ENCODE measurements at regions not wholly inside any gene's neighbourhood (a gene's known extent, or its start where the extent isn't known, plus 50 kb on each side); places are given as distances from the start of the nearest gene placed in this dataset.

DNA sequence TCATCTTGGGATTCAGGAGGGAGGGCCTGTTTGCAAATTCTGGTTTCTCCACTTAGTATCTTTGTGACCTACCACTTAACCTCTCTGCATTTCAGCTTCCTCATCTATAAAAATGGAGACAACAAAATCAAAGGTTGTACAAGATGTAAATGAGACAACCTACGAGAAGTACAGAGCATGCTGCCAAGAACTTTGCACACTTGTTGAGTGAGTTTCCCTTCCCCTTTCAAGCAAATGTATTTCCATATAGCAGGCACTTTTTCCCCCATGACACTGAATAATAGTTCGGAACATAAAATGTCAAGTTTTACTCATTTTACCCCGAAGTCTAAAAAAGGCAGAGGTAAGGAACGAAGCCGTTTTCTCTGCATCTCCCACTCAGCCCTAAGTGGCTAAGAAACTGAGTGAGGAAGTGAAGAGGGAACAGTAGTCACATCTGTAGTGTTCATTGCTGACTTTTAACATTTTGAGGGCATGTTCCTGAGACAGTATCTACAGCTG, 159.0 kb downstream of the TLE1 start:
- Histone ChIP-seq H2BK5ac (ENCODE audit: low read depth, low read length) (no peak overlapping the region), H3K27ac (ENCODE audit: low read depth, low read length) (no peak overlapping the region), H2BK12ac (ENCODE audit: low read depth, low read length) (no peak overlapping the region), H4K91ac (replicated peaks; ENCODE audit: insufficient read length, low read length) (no peak overlapping the region), H3K4me1 (replicated peaks in 1 of 4; ENCODE audit: control insufficient read depth in 3 of 4, insufficient read depth in 4 of 4, low read length in 3 of 4) (peaks cover 0 to 1% (median 0%) of the 10 kb centered on the region in 4 experiments; a peak in 1 of 7 replicates), H2BK15ac (ENCODE audit: low read length) (no peak overlapping the region), H4K20me1 (replicated peaks in 1 of 2; ENCODE audit: control insufficient read depth in 1 of 2, insufficient read depth in 2 of 2, low read length in 2 of 2) (no peaks in the 10 kb centered on the region), H3K9me3 (ENCODE audit: insufficient read depth in 2 of 2, low read depth in 1 of 2, low read length in 1 of 2) (no peaks in the 10 kb centered on the region), H2AFZ (ENCODE audit: low read length) (no peak overlapping the region), H2BK20ac (ENCODE audit: low read length) (no peak overlapping the region), H3K36me3 (ENCODE audit: control insufficient read depth in 2 of 4, insufficient read depth in 4 of 4, low read length in 3 of 4) (no peaks in the 10 kb centered on the region), H3K18ac (ENCODE audit: extremely low read depth, low read length) (no peak overlapping the region), H3K4me3 (ENCODE audit: extremely low read depth in 1 of 4, insufficient read depth in 2 of 4, low read depth in 3 of 4, low read length in 4 of 4) (no peak overlapping the region), H4K5ac (ENCODE audit: insufficient read length, low read depth, low read length) (no peak overlapping the region), H3K79me2 (ENCODE audit: control insufficient read depth in 1 of 2, insufficient read depth in 2 of 2, low read length in 2 of 2) (no peaks in the 10 kb centered on the region), H3K23me2 (ENCODE audit: low read depth, low read length) (no peaks in the 10 kb centered on the region), H2BK120ac (replicated peaks; ENCODE audit: low read depth, low read length) (no peak overlapping the region), H3K27me3 (replicated peaks in 1 of 4; ENCODE audit: control insufficient read depth in 3 of 4, extremely low read depth in 1 of 4, insufficient read depth in 3 of 4, low read length in 3 of 4) (no peaks in the 10 kb centered on the region), H3K4me2 (ENCODE audit: insufficient read depth in 1 of 2, low read depth in 2 of 2, low read length in 2 of 2) (no peak overlapping the region), H3K79me1 (ENCODE audit: low read depth, low read length) (no peaks in the 10 kb centered on the region), H3K23ac (ENCODE audit: insufficient read length) (no peak overlapping the region), H3K14ac (ENCODE audit: insufficient read length) (no peak overlapping the region), H3K56ac (replicated peaks; ENCODE audit: insufficient read length, low read depth, low read length) (no peak overlapping the region), H3K9ac (replicated peaks in 1 of 4; ENCODE audit: extremely low read depth in 1 of 4, low read depth in 3 of 4, low read length in 3 of 4) (no peak overlapping the region), H2AK5ac (ENCODE audit: low read depth, low read length) (no peak overlapping the region), H3K4ac (replicated peaks; ENCODE audit: insufficient read length, low read depth, low read length) (no peak overlapping the region), H4K8ac (ENCODE audit: extremely low read depth, insufficient read depth, low read length) (no peak overlapping the region)
- CTCF ChIA-PET (ENCODE audit: partially characterized antibody) = interaction anchor here (2.0 to 3.9 kb wide), 2 partner anchors 8 to 11 kb away, joined by 10 to 11 read pairs; no protein-coding TSS in a partner anchor
- FAIRE-seq = no peak
- DNase-seq (ENCODE audit: low read depth in 1 of 2, low spot score in 2 of 2) = no peak
- 88% methylated on average over 5 of the region's 5 CpGs; no CpG with 5 or more reads in 1 of the 2 experiments for WGBS, 2 experiments (ENCODE audit: extremely low coverage in 1 of 2, insufficient coverage in 1 of 2, insufficient read length in 1 of 2, insufficient replicate concordance in 2 of 2, low coverage in 1 of 2, low lambda C conversion rate in 2 of 2, missing lambda C conversion rate in 1 of 2)
- POLR2A ChIA-PET (ENCODE audit: partially characterized antibody) = interaction anchor here (1.4 kb wide), 1 partner anchor 9 kb away, joined by 3 read pairs; no protein-coding TSS in a partner anchor
- TF ChIP-seq RNF2 (IDR thresholded peaks at IDR 0.05; ENCODE audit: borderline replicate concordance, low read depth, low read length, missing control alignments, poor library complexity, severe bottlenecking) (no peak), SIX5 (IDR thresholded peaks at IDR 0.05; ENCODE audit: low read depth, low read length) (no peak), ASH2L (IDR thresholded peaks at IDR 0.05; ENCODE audit: low read length) (no peak), RFX5 (IDR thresholded peaks at IDR 0.05; ENCODE audit: borderline replicate concordance, low read depth, low read length) (no peak), POLR2AphosphoS5 (IDR thresholded peaks at IDR 0.05; ENCODE audit: low read depth, low read length) (no peak), PHF8 (conservative IDR thresholded peaks at IDR 0.05; ENCODE audit: low read depth, low read length) (no peak), FOSL1 (IDR thresholded peaks at IDR 0.05; ENCODE audit: insufficient read depth, low read depth, low read length) (no peak), SIRT6 (IDR thresholded peaks at IDR 0.05; ENCODE audit: low read length) (no peak), SP4 (IDR thresholded peaks at IDR 0.05; ENCODE audit: low read length) (no peak)
- TF ChIP-seq, protein P1, sequence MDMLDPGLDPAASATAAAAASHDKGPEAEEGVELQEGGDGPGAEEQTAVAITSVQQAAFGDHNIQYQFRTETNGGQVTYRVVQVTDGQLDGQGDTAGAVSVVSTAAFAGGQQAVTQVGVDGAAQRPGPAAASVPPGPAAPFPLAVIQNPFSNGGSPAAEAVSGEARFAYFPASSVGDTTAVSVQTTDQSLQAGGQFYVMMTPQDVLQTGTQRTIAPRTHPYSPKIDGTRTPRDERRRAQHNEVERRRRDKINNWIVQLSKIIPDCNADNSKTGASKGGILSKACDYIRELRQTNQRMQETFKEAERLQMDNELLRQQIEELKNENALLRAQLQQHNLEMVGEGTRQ (IDR thresholded peaks at IDR 0.05; ENCODE audit: low read length) = no peak
- TF ChIP-seq, protein P2, sequence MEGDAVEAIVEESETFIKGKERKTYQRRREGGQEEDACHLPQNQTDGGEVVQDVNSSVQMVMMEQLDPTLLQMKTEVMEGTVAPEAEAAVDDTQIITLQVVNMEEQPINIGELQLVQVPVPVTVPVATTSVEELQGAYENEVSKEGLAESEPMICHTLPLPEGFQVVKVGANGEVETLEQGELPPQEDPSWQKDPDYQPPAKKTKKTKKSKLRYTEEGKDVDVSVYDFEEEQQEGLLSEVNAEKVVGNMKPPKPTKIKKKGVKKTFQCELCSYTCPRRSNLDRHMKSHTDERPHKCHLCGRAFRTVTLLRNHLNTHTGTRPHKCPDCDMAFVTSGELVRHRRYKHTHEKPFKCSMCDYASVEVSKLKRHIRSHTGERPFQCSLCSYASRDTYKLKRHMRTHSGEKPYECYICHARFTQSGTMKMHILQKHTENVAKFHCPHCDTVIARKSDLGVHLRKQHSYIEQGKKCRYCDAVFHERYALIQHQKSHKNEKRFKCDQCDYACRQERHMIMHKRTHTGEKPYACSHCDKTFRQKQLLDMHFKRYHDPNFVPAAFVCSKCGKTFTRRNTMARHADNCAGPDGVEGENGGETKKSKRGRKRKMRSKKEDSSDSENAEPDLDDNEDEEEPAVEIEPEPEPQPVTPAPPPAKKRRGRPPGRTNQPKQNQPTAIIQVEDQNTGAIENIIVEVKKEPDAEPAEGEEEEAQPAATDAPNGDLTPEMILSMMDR (IDR thresholded peaks at IDR 0.05; ENCODE audit: control extremely low read depth in 1 of 3, insufficient read depth in 1 of 3, low read depth in 1 of 3, low read length in 3 of 3) = no peak
